Neutrophil (primary cell): ENCODE measurements at regions not wholly inside any gene's neighbourhood (a gene's known extent, or its start where the extent isn't known, plus 50 kb on each side); places are given as distances from the start of the nearest gene placed in this dataset.

Experiments used
- H3K27ac ChIP-seq: fragments of 200-600 bp; sonication (generic); 2 replicates; pipeline ENCODE4 v1.5.1; 2016; ENCODE audit warnings: mild to moderate bottlenecking, moderate library complexity
- H3K27me3 ChIP-seq: fragments of 200-600 bp; sonication (generic); 2 replicates; pipeline ENCODE4 v1.6.0; 2016; ENCODE audit warnings: mild to moderate bottlenecking
- H3K36me3 ChIP-seq: fragments of 200-600 bp; sonication (generic); 2 replicates; pipeline ENCODE4 v1.5.1; 2017
- H3K4me1 ChIP-seq, 2 experiments: fragments of 200-600 bp in 1 of 2; sonication (generic) in 1 of 2; 1 replicate in 1 of 2; 2 replicates in 1 of 2; pipeline versions ENCODE4 v1.5.1 to v1.6.1; 2013 to 2016; ENCODE audit warnings: low read depth in 1 of 2, low read length in 1 of 2, mild to moderate bottlenecking in 1 of 2, moderate library complexity in 1 of 2; ENCODE audit not compliant: control insufficient read depth in 1 of 2, insufficient read depth in 1 of 2
- H3K4me3 ChIP-seq, 2 experiments: fragments of 200-600 bp in 1 of 2; sonication (generic) in 1 of 2; 1 replicate in 1 of 2; 2 replicates in 1 of 2; pipeline ENCODE4 v1.5.1; 2013 to 2016; ENCODE audit warnings: low read depth in 1 of 2, low read length in 1 of 2, mild to moderate bottlenecking in 1 of 2, moderate library complexity in 1 of 2
- H3K9me3 ChIP-seq: fragments of 200-600 bp; sonication (generic); 2 replicates; pipeline ENCODE4 v1.5.1; 2016
- TF ChIP-seq, protein P1 (sequence below): fragments of 200-600 bp; sonication (generic); IDR thresholded peaks from 2 replicates; pipeline ENCODE4 v1.5.1; 2016; ENCODE audit warnings: antibody characterized with exemption

DNA sequence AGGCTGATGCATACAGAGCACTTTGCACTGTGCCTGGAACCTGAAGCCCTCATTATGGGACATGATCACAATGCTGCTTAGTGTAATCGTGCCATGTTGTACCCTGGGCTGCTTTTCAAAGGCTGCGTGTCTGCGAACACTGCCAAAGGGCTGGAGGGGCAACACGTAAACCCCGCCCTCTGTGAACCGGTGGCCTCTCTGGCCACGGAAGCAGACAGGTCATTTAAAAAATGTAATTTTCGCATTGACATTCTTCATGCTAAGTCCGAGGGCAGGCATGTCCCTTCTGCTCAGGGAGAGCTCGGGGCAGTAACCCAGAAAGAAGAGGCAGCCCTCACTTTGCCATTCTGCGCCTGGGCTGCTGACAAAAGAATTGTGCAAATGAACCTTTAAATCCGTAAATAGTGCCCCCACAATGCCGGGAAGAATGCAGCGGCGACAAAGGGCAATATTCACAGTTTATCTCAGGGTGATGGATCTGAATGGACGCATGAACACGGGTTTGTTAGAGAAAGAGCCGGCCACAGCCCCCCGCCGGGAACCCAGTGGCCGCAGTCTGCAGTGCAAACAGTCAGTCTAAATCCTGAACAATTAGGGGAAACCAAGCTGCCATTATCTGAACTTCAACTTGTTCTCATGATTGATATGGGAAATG lies 226.1 kb downstream of the MYCN start:
- H3K4me3 ChIP-seq = no peak overlapping the region
- TF ChIP-seq, protein P1, sequence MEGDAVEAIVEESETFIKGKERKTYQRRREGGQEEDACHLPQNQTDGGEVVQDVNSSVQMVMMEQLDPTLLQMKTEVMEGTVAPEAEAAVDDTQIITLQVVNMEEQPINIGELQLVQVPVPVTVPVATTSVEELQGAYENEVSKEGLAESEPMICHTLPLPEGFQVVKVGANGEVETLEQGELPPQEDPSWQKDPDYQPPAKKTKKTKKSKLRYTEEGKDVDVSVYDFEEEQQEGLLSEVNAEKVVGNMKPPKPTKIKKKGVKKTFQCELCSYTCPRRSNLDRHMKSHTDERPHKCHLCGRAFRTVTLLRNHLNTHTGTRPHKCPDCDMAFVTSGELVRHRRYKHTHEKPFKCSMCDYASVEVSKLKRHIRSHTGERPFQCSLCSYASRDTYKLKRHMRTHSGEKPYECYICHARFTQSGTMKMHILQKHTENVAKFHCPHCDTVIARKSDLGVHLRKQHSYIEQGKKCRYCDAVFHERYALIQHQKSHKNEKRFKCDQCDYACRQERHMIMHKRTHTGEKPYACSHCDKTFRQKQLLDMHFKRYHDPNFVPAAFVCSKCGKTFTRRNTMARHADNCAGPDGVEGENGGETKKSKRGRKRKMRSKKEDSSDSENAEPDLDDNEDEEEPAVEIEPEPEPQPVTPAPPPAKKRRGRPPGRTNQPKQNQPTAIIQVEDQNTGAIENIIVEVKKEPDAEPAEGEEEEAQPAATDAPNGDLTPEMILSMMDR = no peak
- H3K27me3 ChIP-seq = no peaks in the 10 kb centered on the region

GRCh38 chr2:16165518-16166326 lies 225.4 kb downstream of the MYCN start:
- Histone ChIP-seq H3K27me3 (no peaks in the 10 kb centered on the region), H3K27ac (no peak overlapping the region), H3K36me3 (no peaks in the 10 kb centered on the region), H3K9me3 (no peaks in the 10 kb centered on the region), H3K4me3 (no peak overlapping the region), H3K4me1 (no peaks in the 10 kb centered on the region)
- TF ChIP-seq, protein P1 = no peak

More for the DNA sequence above, 226.1 kb downstream of the MYCN start:
- Histone ChIP-seq H3K36me3 (no peaks in the 10 kb centered on the region), H3K4me1 (no peaks in the 10 kb centered on the region), H3K27ac (no peak overlapping the region), H3K9me3 (no peaks in the 10 kb centered on the region)

DNA sequence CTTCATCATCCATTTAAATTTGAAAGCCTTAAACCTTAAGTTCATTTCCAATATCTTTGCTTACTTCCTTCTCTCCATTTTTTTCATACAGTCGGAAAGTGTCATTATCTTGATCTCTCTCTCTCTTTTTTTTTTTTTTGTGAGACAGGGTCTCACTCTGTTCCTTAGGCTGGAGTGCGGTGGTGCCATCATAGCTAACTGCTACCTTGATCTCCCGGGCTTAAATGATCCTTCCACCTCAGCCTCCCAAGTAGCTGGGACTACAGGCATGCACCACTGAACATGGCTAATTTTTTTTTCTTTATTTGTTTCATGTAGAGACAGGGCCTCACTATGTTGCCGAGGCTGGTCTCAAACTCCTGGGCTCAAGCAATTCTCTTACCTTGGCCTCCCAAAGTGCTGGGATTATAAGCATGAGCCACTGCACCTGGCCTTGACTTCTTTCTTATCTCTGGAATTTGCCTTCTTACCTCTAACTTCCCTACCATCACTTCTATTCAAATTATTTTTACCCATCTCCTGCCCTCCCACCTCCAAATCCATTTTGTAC lies 222.2 kb downstream of the MYCN start:
- H3K27me3 ChIP-seq = no peaks in the 10 kb centered on the region
- H3K27ac ChIP-seq = no peak overlapping the region
- TF ChIP-seq, protein P1 = no peak
- no peaks in the 10 kb centered on the region for H3K4me1 ChIP-seq
- no peak overlapping the region for H3K4me3 ChIP-seq
- no peaks in the 10 kb centered on the region for H3K9me3 ChIP-seq
- H3K36me3 ChIP-seq = no peaks in the 10 kb centered on the region

- Histone ChIP-seq H3K36me3 (no peaks in the 10 kb centered on the region), H3K27ac (no peak overlapping the region), H3K9me3 (no peaks in the 10 kb centered on the region), H3K4me3 (no peak overlapping the region), H3K27me3 (no peaks in the 10 kb centered on the region), H3K4me1 (no peaks in the 10 kb centered on the region)
- TF ChIP-seq, protein P1 = no peak
Measured at GRCh38 chr2:16161768-16162490, 221.6 kb downstream of the MYCN start.

GRCh38 chr2:16161085-16161565 lies 220.8 kb downstream of the MYCN start:
- no peak overlapping the region for H3K4me3 ChIP-seq
- TF ChIP-seq, protein P1 = no peak
- no peaks in the 10 kb centered on the region for H3K27me3 ChIP-seq
- H3K4me1 ChIP-seq = no peaks in the 10 kb centered on the region
- H3K27ac ChIP-seq = no peak overlapping the region
- no peaks in the 10 kb centered on the region for H3K9me3 ChIP-seq
- no peaks in the 10 kb centered on the region for H3K36me3 ChIP-seq
